ENCODE measurements at regions not wholly inside any gene's neighbourhood (a gene's known extent, or its start where the extent isn't known, plus 50 kb on each side); places are given as distances from the start of the nearest gene placed in this dataset.

GRCh38 chr14:106875503-106875902, 1349.1 kb downstream of the TMEM121 start:
- Histone ChIP-seq H4K20me1 (replicated peaks in 1 of 2; ENCODE audit: control insufficient read depth in 1 of 2, insufficient read depth in 2 of 2, low read length in 2 of 2) (no peaks in the 10 kb centered on the region), H3K4me3 (ENCODE audit: extremely low read depth in 1 of 4, insufficient read depth in 2 of 4, low read depth in 3 of 4, low read length in 4 of 4) (no peak overlapping the region), H2BK120ac (replicated peaks; ENCODE audit: low read depth, low read length) (no peak overlapping the region), H3K18ac (ENCODE audit: extremely low read depth, low read length) (no peak overlapping the region), H3K14ac (ENCODE audit: insufficient read length) (no peak overlapping the region), H3K4ac (replicated peaks; ENCODE audit: insufficient read length, low read depth, low read length) (no peak overlapping the region), H3K23me2 (ENCODE audit: low read depth, low read length) (no peaks in the 10 kb centered on the region), H2AFZ (ENCODE audit: low read length) (no peak overlapping the region), H2BK15ac (ENCODE audit: low read length) (no peak overlapping the region), H3K23ac (ENCODE audit: insufficient read length) (no peak overlapping the region), H3K27ac (ENCODE audit: low read depth, low read length) (no peak overlapping the region), H2BK20ac (ENCODE audit: low read length) (no peak overlapping the region), H3K4me1 (replicated peaks in 1 of 4; ENCODE audit: control insufficient read depth in 3 of 4, insufficient read depth in 4 of 4, low read length in 3 of 4) (no peaks in the 10 kb centered on the region), H4K5ac (ENCODE audit: insufficient read length, low read depth, low read length) (no peak overlapping the region), H3K9ac (replicated peaks in 1 of 4; ENCODE audit: extremely low read depth in 1 of 4, low read depth in 3 of 4, low read length in 3 of 4) (no peak overlapping the region), H4K8ac (ENCODE audit: extremely low read depth, insufficient read depth, low read length) (no peak overlapping the region), H3K9me3 (ENCODE audit: insufficient read depth in 2 of 2, low read depth in 1 of 2, low read length in 1 of 2) (peaks cover 61 to 73% of the 10 kb centered on the region in 2 experiments), H3K79me2 (ENCODE audit: control insufficient read depth in 1 of 2, insufficient read depth in 2 of 2, low read length in 2 of 2) (no peaks in the 10 kb centered on the region), H3K36me3 (ENCODE audit: control insufficient read depth in 2 of 4, insufficient read depth in 4 of 4, low read length in 3 of 4) (no peaks in the 10 kb centered on the region), H3K56ac (replicated peaks; ENCODE audit: insufficient read length, low read depth, low read length) (no peak overlapping the region), H3K79me1 (ENCODE audit: low read depth, low read length) (no peaks in the 10 kb centered on the region), H2AK5ac (ENCODE audit: low read depth, low read length) (no peak overlapping the region), H4K91ac (replicated peaks; ENCODE audit: insufficient read length, low read length) (no peak overlapping the region), H3K4me2 (ENCODE audit: insufficient read depth in 1 of 2, low read depth in 2 of 2, low read length in 2 of 2) (no peak overlapping the region), H3K27me3 (replicated peaks in 1 of 4; ENCODE audit: control insufficient read depth in 3 of 4, extremely low read depth in 1 of 4, insufficient read depth in 3 of 4, low read length in 3 of 4) (no peaks in the 10 kb centered on the region), H2BK12ac (ENCODE audit: low read depth, low read length) (no peak overlapping the region), H2BK5ac (ENCODE audit: low read depth, low read length) (no peak overlapping the region)
- WGBS, 2 experiments (ENCODE audit: extremely low coverage in 1 of 2, insufficient coverage in 1 of 2, insufficient read length in 1 of 2, insufficient replicate concordance in 2 of 2, low coverage in 1 of 2, low lambda C conversion rate in 2 of 2, missing lambda C conversion rate in 1 of 2): 78% methylated on average over 4 of the region's 4 CpGs; no CpG with 5 or more reads in 1 of the 2 experiments
- DNase-seq (ENCODE audit: low read depth in 1 of 2, low spot score in 2 of 2) (no peak), FAIRE-seq (no peak)
- ChIA-PET POLR2A (ENCODE audit: partially characterized antibody) (no interaction called here), CTCF (ENCODE audit: partially characterized antibody) (no interaction called here)
- TF ChIP-seq ATF3 (IDR thresholded peaks at IDR 0.05; ENCODE audit: insufficient read depth, low read depth, low read length): no peak
- no peak for TF ChIP-seq SAP30 (IDR thresholded peaks at IDR 0.05; ENCODE audit: insufficient read depth, insufficient replicate concordance, low read length)
- TF ChIP-seq SUZ12 (IDR thresholded peaks at IDR 0.05; ENCODE audit: low read length): no peak
- no peak for TF ChIP-seq MAFK (IDR thresholded peaks at IDR 0.05; ENCODE audit: low read depth, low read length)
- no peak for TF ChIP-seq BACH1 (IDR thresholded peaks at IDR 0.05; ENCODE audit: low read length)
- no peak for TF ChIP-seq NANOG (IDR thresholded peaks at IDR 0.05; ENCODE audit: insufficient read depth, low read depth, low read length, poor library complexity, severe bottlenecking)
- TF ChIP-seq KDM1A (IDR thresholded peaks at IDR 0.05; ENCODE audit: borderline replicate concordance, low read length): no peak
- TF ChIP-seq FOSL1 (IDR thresholded peaks at IDR 0.05; ENCODE audit: insufficient read depth, low read depth, low read length): no peak
- TF ChIP-seq MAX (IDR thresholded peaks at IDR 0.05): no peak
- no peak for TF ChIP-seq SP2 (IDR thresholded peaks at IDR 0.05; ENCODE audit: low read length)
- no peak for TF ChIP-seq SIRT6 (IDR thresholded peaks at IDR 0.05; ENCODE audit: low read length)
- TF ChIP-seq CBX8 (IDR thresholded peaks at IDR 0.05; ENCODE audit: borderline replicate concordance, low read depth, low read length): no peak
- no peak for TF ChIP-seq SIN3A (conservative IDR thresholded peaks at IDR 0.05 in 1 of 2, IDR thresholded peaks at IDR 0.05 in 1 of 2; ENCODE audit: low read depth in 1 of 2, low read length in 2 of 2)

All from H1 (cell line).